H1 (cell line): ENCODE measurements at regions not wholly inside any gene's neighbourhood (a gene's known extent, or its start where the extent isn't known, plus 50 kb on each side); places are given as distances from the start of the nearest gene placed in this dataset.
"Not testable (repeated sequence)": the region's sequence is repeated elsewhere in the genome, so short reads cannot be mapped to it uniquely, and the experiment has no call there.

Experiments
- CTCF ChIA-PET: fragments of 300-600 bp; sonication (Branson Sonifier 250); formaldehyde crosslinking; loops from one replicate; lab custom pipeline; 2021; ENCODE audit not compliant: partially characterized antibody; lab: Charles Lee
- POLR2A ChIA-PET: fragments of 300-600 bp; sonication (Branson Sonifier 250); formaldehyde crosslinking; loops from one replicate; lab custom pipeline; 2021; ENCODE audit warnings: inconsistent platforms; ENCODE audit not compliant: partially characterized antibody; lab: Charles Lee
- DNase-seq, 2 experiments: peaks; one replicate each; pipeline versions ENCODE4 v3.0.0 to v3.0.0-alpha.2; 2010 to 2022; ENCODE audit warnings: low spot score in 2 of 2, low read depth in 1 of 2, mixed read lengths in 1 of 2
- FAIRE-seq: peaks from 2 replicates; lab custom pipeline; 2011; peaks lifted over from hg19 to GRCh38; lab: Jason Lieb, UNC
- H2AFZ ChIP-seq: 2 replicates; pipeline ENCODE4 v1.8.1; 2012; ENCODE audit warnings: low read length, inconsistent platforms
- H2AK5ac ChIP-seq: 2 replicates; pipeline ENCODE4 v1.6.1; 2013; ENCODE audit warnings: low read depth, low read length
- H2BK120ac ChIP-seq: replicated peaks from 2 replicates; pipeline ENCODE3; 2013; ENCODE audit warnings: low read depth, low read length, inconsistent platforms
- H2BK12ac ChIP-seq: 2 replicates; pipeline ENCODE4 v1.6.1; 2013; ENCODE audit warnings: low read depth, low read length
- H2BK15ac ChIP-seq: 2 replicates; pipeline ENCODE4 v1.6.1; 2013; ENCODE audit warnings: low read length
- H2BK20ac ChIP-seq: 2 replicates; pipeline ENCODE4 v1.6.1; 2013; ENCODE audit warnings: low read length
- H2BK5ac ChIP-seq: 2 replicates; pipeline ENCODE4 v1.6.1; 2013; ENCODE audit warnings: low read depth, low read length
- H3K14ac ChIP-seq: 2 replicates; pipeline ENCODE4 v1.6.1; 2013; ENCODE audit warnings: inconsistent platforms; ENCODE audit not compliant: insufficient read length
- H3K18ac ChIP-seq: 2 replicates; pipeline ENCODE4 v1.6.1; 2013; ENCODE audit warnings: low read length; ENCODE audit errors: extremely low read depth
- H3K23ac ChIP-seq: 2 replicates; pipeline ENCODE4 v1.6.1; 2013; ENCODE audit warnings: inconsistent platforms; ENCODE audit not compliant: insufficient read length
- H3K23me2 ChIP-seq: 2 replicates; pipeline ENCODE4 v1.6.1; 2013; ENCODE audit warnings: low read depth, low read length
- H3K27ac ChIP-seq: 2 replicates; pipeline ENCODE4 v1.6.1; 2011; ENCODE audit warnings: low read depth, low read length, inconsistent platforms
- H3K27me3 ChIP-seq, 4 experiments: replicated peaks in 1 of 4; 1 replicate in 1 of 4; 2 replicates in 3 of 4; pipeline versions ENCODE4 v1.6.1 to v1.8.1; 2011 to 2013; ENCODE audit warnings: low read length in 3 of 4, mild to moderate bottlenecking in 3 of 4, inconsistent platforms in 2 of 4, mixed read lengths in 2 of 4, moderate library complexity in 1 of 4; ENCODE audit not compliant: control insufficient read depth in 3 of 4, insufficient read depth in 3 of 4; ENCODE audit errors: extremely low read depth in 1 of 4
- H3K36me3 ChIP-seq, 4 experiments: 2 replicates each; pipeline versions ENCODE4 v1.6.1 to v1.8.1; 2011 to 2013; ENCODE audit warnings: mild to moderate bottlenecking in 4 of 4, low read length in 3 of 4, moderate library complexity in 2 of 4, control low read depth in 1 of 4, inconsistent platforms in 1 of 4; ENCODE audit not compliant: insufficient read depth in 4 of 4, control insufficient read depth in 2 of 4
- H3K4ac ChIP-seq: replicated peaks from 2 replicates; pipeline ENCODE3; 2013; ENCODE audit warnings: low read length, low read depth, mixed read lengths, inconsistent platforms; ENCODE audit not compliant: insufficient read length
- H3K4me1 ChIP-seq, 4 experiments: replicated peaks in 1 of 4; 1 replicate in 1 of 4; 2 replicates in 3 of 4; pipeline versions ENCODE4 v1.6.1 to v1.8.1; 2011 to 2013; ENCODE audit warnings: low read length in 3 of 4, inconsistent platforms in 2 of 4, mixed read lengths in 1 of 4; ENCODE audit not compliant: insufficient read depth in 4 of 4, control insufficient read depth in 3 of 4
- H3K4me2 ChIP-seq, 2 experiments: 2 replicates each; pipeline versions ENCODE4 v1.6.1 to v1.8.1; 2011 to 2013; ENCODE audit warnings: low read depth in 2 of 2, low read length in 2 of 2, control low read depth in 1 of 2, inconsistent platforms in 1 of 2, mild to moderate bottlenecking in 1 of 2; ENCODE audit not compliant: insufficient read depth in 1 of 2
- H3K4me3 ChIP-seq, 4 experiments: fragments of 200-600, 300-600 bp in 1 of 4; sonication (generic), shearing (Covaris generic), sonication (Bioruptor Twin) in 1 of 4; 2 replicates each; pipeline versions ENCODE4 v1.5.1 to v1.8.1; 2011 to 2016; ENCODE audit warnings: low read length in 4 of 4, low read depth in 3 of 4, control low read depth in 2 of 4, inconsistent platforms in 2 of 4, mild to moderate bottlenecking in 2 of 4, mixed read lengths in 1 of 4, moderate library complexity in 1 of 4; ENCODE audit not compliant: insufficient read depth in 2 of 4; ENCODE audit errors: extremely low read depth in 1 of 4
- H3K56ac ChIP-seq: replicated peaks from 2 replicates; pipeline ENCODE3; 2013; ENCODE audit warnings: low read depth, mild to moderate bottlenecking, mixed read lengths, low read length, inconsistent platforms; ENCODE audit not compliant: insufficient read length
- H3K79me1 ChIP-seq: 2 replicates; pipeline ENCODE4 v1.6.1; 2013; ENCODE audit warnings: low read depth, low read length, control low read depth
- H3K79me2 ChIP-seq, 2 experiments: 2 replicates each; pipeline versions ENCODE4 v1.6.1 to v1.8.1; 2012 to 2013; ENCODE audit warnings: low read length in 2 of 2, mild to moderate bottlenecking in 2 of 2, inconsistent platforms in 1 of 2; ENCODE audit not compliant: insufficient read depth in 2 of 2, control insufficient read depth in 1 of 2
- H3K9ac ChIP-seq, 4 experiments: replicated peaks in 1 of 4; 1 replicate in 1 of 4; 2 replicates in 3 of 4; pipeline versions ENCODE4 v1.6.1 to v1.8.1; 2011 to 2013; ENCODE audit warnings: low read depth in 3 of 4, low read length in 3 of 4, control low read depth in 2 of 4, mild to moderate bottlenecking in 2 of 4, moderate library complexity in 2 of 4, inconsistent platforms in 1 of 4; ENCODE audit errors: extremely low read depth in 1 of 4
- H3K9me3 ChIP-seq, 2 experiments: 2 replicates each; pipeline versions ENCODE4 v1.6.1 to v1.8.1; 2012 to 2013; ENCODE audit warnings: mild to moderate bottlenecking in 2 of 2, moderate library complexity in 2 of 2, control low read depth in 1 of 2, inconsistent platforms in 1 of 2, low read depth in 1 of 2, low read length in 1 of 2, mixed read lengths in 1 of 2; ENCODE audit not compliant: insufficient read depth in 2 of 2
- H4K20me1 ChIP-seq, 2 experiments: replicated peaks in 1 of 2; 2 replicates each; pipeline versions ENCODE3 to v1.8.1; 2011 to 2013; ENCODE audit warnings: inconsistent platforms in 2 of 2, low read length in 2 of 2, mild to moderate bottlenecking in 1 of 2; ENCODE audit not compliant: insufficient read depth in 2 of 2, control insufficient read depth in 1 of 2
- H4K5ac ChIP-seq: 2 replicates; pipeline ENCODE4 v1.6.1; 2013; ENCODE audit warnings: low read length, low read depth, mixed read lengths, inconsistent platforms; ENCODE audit not compliant: insufficient read length
- H4K8ac ChIP-seq: 2 replicates; pipeline ENCODE4 v1.8.0; 2013; ENCODE audit warnings: mild to moderate bottlenecking, moderate library complexity, low read length, inconsistent platforms; ENCODE audit not compliant: insufficient read depth; ENCODE audit errors: extremely low read depth
- H4K91ac ChIP-seq: replicated peaks from 2 replicates; pipeline ENCODE3; 2013; ENCODE audit warnings: low read length, mixed read lengths, inconsistent platforms; ENCODE audit not compliant: insufficient read length
- WGBS, 2 experiments: shearing (Covaris generic) in 1 of 2; methylation state at CpG; one replicate each; pipeline versions ENCODE4 v1.1.6 to v1.1.7; 2013 to 2015; ENCODE audit warnings: low lambda C conversion rate in 2 of 2, mixed read lengths in 2 of 2, inconsistent platforms in 1 of 2, low coverage in 1 of 2, missing lambda C conversion rate in 1 of 2; ENCODE audit not compliant: insufficient replicate concordance in 2 of 2, insufficient coverage in 1 of 2, insufficient read length in 1 of 2; ENCODE audit errors: extremely low coverage in 1 of 2, missing lambda C conversion rate in 1 of 2; 5-methylcytosine and 5-hydroxymethylcytosine counted together

DNA sequence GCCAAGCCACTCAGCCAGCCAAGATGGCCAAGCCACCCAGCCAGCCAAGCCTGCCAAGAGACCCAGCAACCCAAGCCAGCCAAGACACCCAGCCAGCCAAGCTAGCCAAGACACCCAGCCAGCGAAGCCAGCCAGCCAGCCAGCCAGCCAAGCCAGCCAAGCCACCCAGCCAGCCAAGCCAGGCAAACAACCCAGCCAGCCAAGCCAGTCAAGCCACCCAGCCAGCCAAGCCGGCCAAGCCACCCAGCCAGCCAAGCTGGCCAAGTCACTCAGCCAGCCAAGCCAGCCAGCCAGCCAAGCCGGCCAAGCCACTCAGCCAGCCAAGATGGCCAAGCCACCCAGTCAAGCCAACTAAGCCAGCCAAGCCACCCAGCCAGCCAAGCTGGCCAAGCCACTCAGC lies 337.5 kb upstream of the PLGLB2 start:
- H3K4ac ChIP-seq, POLR2A ChIA-PET, H3K79me2 ChIP-seq, H2AK5ac ChIP-seq, H3K9ac ChIP-seq, H2BK120ac ChIP-seq, H4K91ac ChIP-seq, H2BK12ac ChIP-seq, H3K4me1 ChIP-seq, H3K9me3 ChIP-seq, CTCF ChIA-PET, H3K4me2 ChIP-seq, H3K23ac ChIP-seq, H3K27me3 ChIP-seq, H2BK15ac ChIP-seq, H2AFZ ChIP-seq, H2BK20ac ChIP-seq, H4K5ac ChIP-seq, H4K8ac ChIP-seq, H3K23me2 ChIP-seq, H3K36me3 ChIP-seq, H3K79me1 ChIP-seq, FAIRE-seq, H4K20me1 ChIP-seq, H3K27ac ChIP-seq, H3K14ac ChIP-seq, H3K18ac ChIP-seq, H3K4me3 ChIP-seq, H3K56ac ChIP-seq, H2BK5ac ChIP-seq: not testable (repeated sequence)
- 90% methylated on average over 3 of the region's 3 CpGs; no CpG with 5 or more reads in 1 of the 2 experiments for WGBS, 2 experiments
- peak in 1 of 2 experiments; percentile 40 for DNase-seq

DNA sequence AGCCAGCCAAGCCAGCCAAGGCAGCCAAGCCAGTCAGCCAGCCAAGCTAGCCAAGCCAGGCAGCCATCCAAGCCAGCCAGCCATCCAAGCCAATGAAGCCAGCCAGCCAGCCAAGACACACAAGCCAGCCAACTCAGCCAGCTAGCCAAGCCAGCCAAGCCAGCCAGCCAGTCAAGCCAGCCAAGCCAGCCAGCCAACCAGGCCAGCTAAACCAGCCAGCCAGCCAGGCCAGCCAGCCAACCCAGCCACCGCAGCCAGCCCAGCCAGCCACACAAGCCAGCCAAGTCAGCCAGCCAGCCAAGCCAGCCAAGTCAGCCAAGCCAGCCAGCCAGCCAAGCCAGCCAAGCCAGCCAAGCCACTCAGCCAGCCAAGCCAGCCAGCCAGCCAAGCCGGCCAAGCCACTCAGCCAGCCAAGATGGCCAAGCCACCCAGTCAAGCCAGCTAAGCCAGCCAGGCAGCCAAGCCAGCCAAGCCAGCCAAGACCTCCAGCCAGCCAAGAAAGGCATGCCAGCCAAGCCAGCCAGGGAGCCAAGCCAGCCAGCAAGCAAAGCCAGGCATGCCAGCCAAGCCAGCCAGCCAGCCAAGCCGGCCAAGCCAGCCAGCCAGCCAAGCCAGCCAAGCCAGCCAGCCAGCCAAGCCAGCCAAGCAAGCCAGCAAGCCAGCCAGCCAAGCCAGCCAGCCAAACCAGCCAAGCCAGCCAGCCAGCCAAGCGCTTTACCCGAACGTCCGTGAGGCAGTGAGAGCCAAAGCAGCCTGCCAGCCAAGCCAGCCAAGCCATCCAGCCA lies 335.7 kb upstream of the PLGLB2 start:
- WGBS, 2 experiments = 80% methylated on average over 3 of the region's 7 CpGs; no CpG with 5 or more reads in 1 of the 2 experiments
- CTCF ChIA-PET, H3K27me3 ChIP-seq, H3K9ac ChIP-seq, H3K23me2 ChIP-seq, FAIRE-seq, H3K4me1 ChIP-seq, POLR2A ChIA-PET, H3K56ac ChIP-seq, H3K36me3 ChIP-seq, H3K23ac ChIP-seq, H4K20me1 ChIP-seq, H3K79me1 ChIP-seq, H2AFZ ChIP-seq, H2BK12ac ChIP-seq, H2AK5ac ChIP-seq, H2BK120ac ChIP-seq, H4K91ac ChIP-seq, H4K8ac ChIP-seq, H2BK20ac ChIP-seq, H3K27ac ChIP-seq, H4K5ac ChIP-seq, H2BK15ac ChIP-seq, H3K14ac ChIP-seq, H2BK5ac ChIP-seq, H3K18ac ChIP-seq, H3K4me2 ChIP-seq, H3K79me2 ChIP-seq, H3K9me3 ChIP-seq, H3K4me3 ChIP-seq, H3K4ac ChIP-seq: not testable (repeated sequence)
- peak in 1 of 2 experiments; percentile 52 for DNase-seq
